Activated naive CD8-positive, alpha-beta T cell treated with anti-CD3 and anti-CD28 coated beads for 36 hours (primary cell): ENCODE measurements at regions not wholly inside any gene's neighbourhood (a gene's known extent, or its start where the extent isn't known, plus 50 kb on each side); places are given as distances from the start of the nearest gene placed in this dataset.
A peak's percentile ranks its signal among the peaks of the same experiment; 100 is the strongest.

Source experiments
- DNase-seq: peaks from one replicate; pipeline ENCODE4 v3.0.0; 2021
- H3K27ac Mint-ChIP-seq: one replicate; pipeline ENCODE4 v1.8.0; 2022; ENCODE audit warnings: mild to moderate bottlenecking, moderate library complexity, mixed read lengths
- H3K27me3 Mint-ChIP-seq: one replicate; pipeline ENCODE4 v1.8.0; 2022; ENCODE audit warnings: mild to moderate bottlenecking, mixed read lengths
- H3K36me3 Mint-ChIP-seq: one replicate; pipeline ENCODE4 v1.8.0; 2021; ENCODE audit warnings: mild to moderate bottlenecking, mixed read lengths
- H3K4me1 Mint-ChIP-seq: one replicate; pipeline ENCODE4 v1.8.0; 2021; ENCODE audit warnings: mixed read lengths
- H3K4me3 Mint-ChIP-seq: one replicate; pipeline ENCODE4 v1.8.0; 2022; ENCODE audit warnings: mild to moderate bottlenecking, moderate library complexity, mixed read lengths
- H3K9me3 Mint-ChIP-seq: one replicate; pipeline ENCODE4 v1.8.0; 2022; ENCODE audit warnings: mixed read lengths

- Mint-ChIP-seq H3K27ac (no peak overlapping the region), H3K4me3 (no peak overlapping the region), H3K27me3 (peaks cover 32% of the 10 kb centered on the region), H3K9me3 (no peaks in the 10 kb centered on the region), H3K36me3 (no peaks in the 10 kb centered on the region), H3K4me1 (peaks cover 3% of the 10 kb centered on the region)
- DNase-seq: no peak
These were observed 150.1 kb upstream of the RPS6KA2 start for GRCh38 chr6:166777096-166777630.

- H3K9me3 Mint-ChIP-seq: no peaks in the 10 kb centered on the region
These were observed 149.5 kb upstream of the RPS6KA2 start for GRCh38 chr6:166776571-166776970.

GRCh38 chr6:166775923-166776220 is 148.8 kb upstream of the RPS6KA2 start:
- H3K4me3 Mint-ChIP-seq: no peak overlapping the region
- no peak for DNase-seq
- no peak overlapping the region for H3K27ac Mint-ChIP-seq
- no peaks in the 10 kb centered on the region for H3K9me3 Mint-ChIP-seq
- no peaks in the 10 kb centered on the region for H3K36me3 Mint-ChIP-seq
- H3K27me3 Mint-ChIP-seq: peaks cover 39% of the 10 kb centered on the region
- peaks cover 3% of the 10 kb centered on the region for H3K4me1 Mint-ChIP-seq

More at GRCh38 chr6:166776571-166776970, 149.5 kb upstream of the RPS6KA2 start:
- no peak for DNase-seq
- H3K36me3 Mint-ChIP-seq: no peaks in the 10 kb centered on the region
- H3K27ac Mint-ChIP-seq: no peak overlapping the region
- peaks cover 33% of the 10 kb centered on the region for H3K27me3 Mint-ChIP-seq
- peaks cover 3% of the 10 kb centered on the region for H3K4me1 Mint-ChIP-seq
- H3K4me3 Mint-ChIP-seq: no peak overlapping the region

GRCh38 chr6:166775180-166775922 is 148.3 kb upstream of the RPS6KA2 start:
- DNase-seq: peak; percentile 51
- H3K36me3 Mint-ChIP-seq: no peaks in the 10 kb centered on the region
- H3K27ac Mint-ChIP-seq: no peak overlapping the region
- H3K27me3 Mint-ChIP-seq: peaks cover 43% of the 10 kb centered on the region
- H3K4me1 Mint-ChIP-seq: peaks cover 3% of the 10 kb centered on the region
- no peak overlapping the region for H3K4me3 Mint-ChIP-seq
- no peaks in the 10 kb centered on the region for H3K9me3 Mint-ChIP-seq

GRCh38 chr6:166774770-166775169 is 147.7 kb upstream of the RPS6KA2 start:
- Mint-ChIP-seq H3K36me3 (no peaks in the 10 kb centered on the region), H3K27me3 (peaks cover 45% of the 10 kb centered on the region), H3K9me3 (no peaks in the 10 kb centered on the region), H3K27ac (no peak overlapping the region), H3K4me1 (peaks cover 3% of the 10 kb centered on the region), H3K4me3 (no peak overlapping the region)
- no peak for DNase-seq

GRCh38 chr6:166774292-166774691 is 147.2 kb upstream of the RPS6KA2 start:
- Mint-ChIP-seq H3K4me1 (peaks cover 3% of the 10 kb centered on the region), H3K27me3 (peaks cover 45% of the 10 kb centered on the region), H3K27ac (no peak overlapping the region), H3K9me3 (no peaks in the 10 kb centered on the region), H3K36me3 (no peaks in the 10 kb centered on the region), H3K4me3 (no peak overlapping the region)
- DNase-seq: no peak

GRCh38 chr6:166772518-166772917 is 145.5 kb upstream of the RPS6KA2 start:
- H3K27me3 Mint-ChIP-seq: peaks cover 45% of the 10 kb centered on the region
- no peaks in the 10 kb centered on the region for H3K9me3 Mint-ChIP-seq
- no peak overlapping the region for H3K4me3 Mint-ChIP-seq
- H3K36me3 Mint-ChIP-seq: no peaks in the 10 kb centered on the region
- peaks cover 3% of the 10 kb centered on the region for H3K4me1 Mint-ChIP-seq
- H3K27ac Mint-ChIP-seq: no peak overlapping the region
- DNase-seq: no peak

- Mint-ChIP-seq H3K27me3 (peaks cover 45% of the 10 kb centered on the region), H3K36me3 (no peaks in the 10 kb centered on the region), H3K9me3 (no peaks in the 10 kb centered on the region), H3K27ac (no peak overlapping the region), H3K4me1 (peaks cover 3% of the 10 kb centered on the region), H3K4me3 (no peak overlapping the region)
- DNase-seq: no peak
These were observed 144.7 kb upstream of the RPS6KA2 start for GRCh38 chr6:166771701-166772100.

- Mint-ChIP-seq H3K27me3 (peaks cover 32% of the 10 kb centered on the region), H3K27ac (no peak overlapping the region), H3K4me3 (no peak overlapping the region), H3K9me3 (no peaks in the 10 kb centered on the region), H3K4me1 (peaks cover 3% of the 10 kb centered on the region), H3K36me3 (no peaks in the 10 kb centered on the region)
- no peak for DNase-seq
These were observed 143.4 kb upstream of the RPS6KA2 start for GRCh38 chr6:166770216-166771116.

GRCh38 chr6:166769648-166770047 is 142.6 kb upstream of the RPS6KA2 start:
- Mint-ChIP-seq H3K36me3 (no peaks in the 10 kb centered on the region), H3K4me1 (no peaks in the 10 kb centered on the region), H3K9me3 (no peaks in the 10 kb centered on the region), H3K27me3 (peaks cover 28% of the 10 kb centered on the region), H3K27ac (no peak overlapping the region), H3K4me3 (no peak overlapping the region)
- DNase-seq: no peak

- Mint-ChIP-seq H3K4me1 (no peaks in the 10 kb centered on the region), H3K27ac (no peak overlapping the region), H3K27me3 (peaks cover 28% of the 10 kb centered on the region), H3K9me3 (no peaks in the 10 kb centered on the region), H3K4me3 (no peak overlapping the region), H3K36me3 (no peaks in the 10 kb centered on the region)
- DNase-seq: no peak
These were observed 141.7 kb upstream of the RPS6KA2 start for GRCh38 chr6:166768761-166769160.

GRCh38 chr6:166767230-166767629 is 140.2 kb upstream of the RPS6KA2 start:
- no peak for DNase-seq
- H3K4me3 Mint-ChIP-seq: no peak overlapping the region
- no peaks in the 10 kb centered on the region for H3K9me3 Mint-ChIP-seq
- peaks cover 13% of the 10 kb centered on the region for H3K27me3 Mint-ChIP-seq
- H3K4me1 Mint-ChIP-seq: no peaks in the 10 kb centered on the region
- no peak overlapping the region for H3K27ac Mint-ChIP-seq
- no peaks in the 10 kb centered on the region for H3K36me3 Mint-ChIP-seq

GRCh38 chr6:166766769-166767168 is 139.7 kb upstream of the RPS6KA2 start:
- peaks cover 13% of the 10 kb centered on the region for H3K27me3 Mint-ChIP-seq
- DNase-seq: no peak
- H3K27ac Mint-ChIP-seq: no peak overlapping the region
- no peak overlapping the region for H3K4me3 Mint-ChIP-seq
- H3K9me3 Mint-ChIP-seq: no peaks in the 10 kb centered on the region
- no peaks in the 10 kb centered on the region for H3K4me1 Mint-ChIP-seq
- no peaks in the 10 kb centered on the region for H3K36me3 Mint-ChIP-seq

GRCh38 chr6:166765234-166765541 is 138.1 kb upstream of the RPS6KA2 start:
- no peaks in the 10 kb centered on the region for H3K9me3 Mint-ChIP-seq
- no peak for DNase-seq

GRCh38 chr6:166764473-166765233 is 137.6 kb upstream of the RPS6KA2 start:
- peaks cover 8% of the 10 kb centered on the region for H3K4me1 Mint-ChIP-seq
- no peaks in the 10 kb centered on the region for H3K36me3 Mint-ChIP-seq
- H3K27ac Mint-ChIP-seq: no peak overlapping the region
- no peaks in the 10 kb centered on the region for H3K9me3 Mint-ChIP-seq
- peaks cover 1% of the 10 kb centered on the region for H3K27me3 Mint-ChIP-seq
- DNase-seq: no peak
- H3K4me3 Mint-ChIP-seq: no peak overlapping the region

More at GRCh38 chr6:166765234-166765541, 138.1 kb upstream of the RPS6KA2 start:
- H3K27ac Mint-ChIP-seq: no peak overlapping the region
- no peaks in the 10 kb centered on the region for H3K36me3 Mint-ChIP-seq
- peaks cover 4% of the 10 kb centered on the region for H3K4me1 Mint-ChIP-seq
- H3K27me3 Mint-ChIP-seq: peaks cover under 1% of the 10 kb centered on the region
- no peak overlapping the region for H3K4me3 Mint-ChIP-seq
